Uterus (tissue), 2 donors: ENCODE measurements at regions not wholly inside any gene's neighbourhood (a gene's known extent, or its start where the extent isn't known, plus 50 kb on each side); places are given as distances from the start of the nearest gene placed in this dataset.

Experiments used
- CTCF ChIP-seq, 4 experiments: fragments of 200-600 bp in 2 of 4; fragments of 450-650 bp in 2 of 4; sonication (generic) in 2 of 4; IDR thresholded peaks; one replicate each; pipeline ENCODE4 v1.5.1; 2016 to 2019; ENCODE audit warnings: antibody characterized with exemption in 4 of 4, mild to moderate bottlenecking in 2 of 4, moderate library complexity in 1 of 4
- POLR2A ChIP-seq, 2 donors: fragments of 450-650 bp; IDR thresholded peaks; one replicate each; pipeline ENCODE4 v1.6.1; 2016; ENCODE audit warnings: antibody characterized with exemption in 2 of 2, mild to moderate bottlenecking in 1 of 2, moderate library complexity in 1 of 2

- TF ChIP-seq POLR2A (IDR thresholded peaks at IDR 0.05): no peak
- no peak for TF ChIP-seq CTCF (IDR thresholded peaks at IDR 0.05)
Observed at GRCh38 chr6:103273048-103273447, 1586.7 kb downstream of the HACE1 start.
